Mesothelial cell of epicardium (in vitro differentiated cells): ENCODE measurements at regions not wholly inside any gene's neighbourhood (a gene's known extent, or its start where the extent isn't known, plus 50 kb on each side); places are given as distances from the start of the nearest gene placed in this dataset.

Experiments used
- DNase-seq, 2 experiments: peaks; one replicate each; pipeline ENCODE4 v3.0.0; 2021; ENCODE audit warnings: low spot score in 2 of 2; ENCODE audit not compliant: unreplicated experiment in 2 of 2
- H3K27ac Mint-ChIP-seq: 2 replicates; pipeline ENCODE4 v1.8.0; 2021; ENCODE audit warnings: mixed read lengths
- H3K27me3 Mint-ChIP-seq: 2 replicates; pipeline ENCODE4 v1.8.0; 2021; ENCODE audit warnings: low read depth, mixed read lengths
- H3K36me3 Mint-ChIP-seq: 2 replicates; pipeline ENCODE4 v1.8.0; 2021; ENCODE audit warnings: mixed read lengths
- H3K4me1 Mint-ChIP-seq: 2 replicates; pipeline ENCODE4 v1.8.0; 2021; ENCODE audit warnings: mixed read lengths
- H3K4me3 Mint-ChIP-seq: 2 replicates; pipeline ENCODE4 v1.8.0; 2021; ENCODE audit warnings: mild to moderate bottlenecking, moderate library complexity, mixed read lengths
- H3K9me3 Mint-ChIP-seq: 2 replicates; pipeline ENCODE4 v1.8.0; 2021; ENCODE audit warnings: mixed read lengths
- TF ChIP-seq, protein P1 (sequence below): fragments of 200-600 bp; sonication (generic); IDR thresholded peaks from one replicate; pipeline ENCODE4 v1.5.0; 2021; ENCODE audit warnings: antibody characterized with exemption; ENCODE audit not compliant: unreplicated experiment

DNA sequence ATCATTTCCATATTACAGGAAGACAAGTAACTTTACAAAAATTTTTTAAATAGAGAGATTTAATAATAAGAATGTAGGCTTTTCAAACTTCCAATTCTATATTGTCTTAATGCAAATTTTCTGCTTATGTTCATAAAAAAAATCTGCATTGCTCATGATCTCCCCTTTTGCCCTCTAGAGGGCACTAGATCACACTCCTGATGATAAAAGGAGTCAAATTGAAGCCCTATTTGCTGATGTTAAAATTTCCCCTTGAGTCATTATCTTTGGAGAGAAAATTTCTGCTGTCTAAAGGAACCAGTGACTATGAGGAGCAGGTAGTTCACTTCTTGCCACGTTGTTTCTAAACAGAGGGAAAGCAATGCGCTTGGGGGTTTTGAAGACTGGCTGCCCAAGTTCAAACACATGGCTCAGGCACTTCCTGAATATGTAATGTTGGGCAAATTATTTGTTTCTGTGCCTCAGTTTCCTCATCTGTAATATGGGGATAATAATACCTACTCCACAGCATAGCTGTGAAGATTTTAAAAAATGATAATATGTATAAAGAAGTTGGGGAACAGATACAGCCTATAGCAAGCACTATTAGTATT lies 874.2 kb downstream of the TFAP2A start:
- Mint-ChIP-seq H3K4me3 (no peak overlapping the region), H3K36me3 (no peaks in the 10 kb centered on the region), H3K9me3 (peaks cover 6% of the 10 kb centered on the region), H3K27ac (no peak overlapping the region), H3K27me3 (no peaks in the 10 kb centered on the region), H3K4me1 (peaks cover 3% of the 10 kb centered on the region)
- DNase-seq, result no peak
- TF ChIP-seq, protein P1, sequence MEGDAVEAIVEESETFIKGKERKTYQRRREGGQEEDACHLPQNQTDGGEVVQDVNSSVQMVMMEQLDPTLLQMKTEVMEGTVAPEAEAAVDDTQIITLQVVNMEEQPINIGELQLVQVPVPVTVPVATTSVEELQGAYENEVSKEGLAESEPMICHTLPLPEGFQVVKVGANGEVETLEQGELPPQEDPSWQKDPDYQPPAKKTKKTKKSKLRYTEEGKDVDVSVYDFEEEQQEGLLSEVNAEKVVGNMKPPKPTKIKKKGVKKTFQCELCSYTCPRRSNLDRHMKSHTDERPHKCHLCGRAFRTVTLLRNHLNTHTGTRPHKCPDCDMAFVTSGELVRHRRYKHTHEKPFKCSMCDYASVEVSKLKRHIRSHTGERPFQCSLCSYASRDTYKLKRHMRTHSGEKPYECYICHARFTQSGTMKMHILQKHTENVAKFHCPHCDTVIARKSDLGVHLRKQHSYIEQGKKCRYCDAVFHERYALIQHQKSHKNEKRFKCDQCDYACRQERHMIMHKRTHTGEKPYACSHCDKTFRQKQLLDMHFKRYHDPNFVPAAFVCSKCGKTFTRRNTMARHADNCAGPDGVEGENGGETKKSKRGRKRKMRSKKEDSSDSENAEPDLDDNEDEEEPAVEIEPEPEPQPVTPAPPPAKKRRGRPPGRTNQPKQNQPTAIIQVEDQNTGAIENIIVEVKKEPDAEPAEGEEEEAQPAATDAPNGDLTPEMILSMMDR, result peak; percentile 63

DNA sequence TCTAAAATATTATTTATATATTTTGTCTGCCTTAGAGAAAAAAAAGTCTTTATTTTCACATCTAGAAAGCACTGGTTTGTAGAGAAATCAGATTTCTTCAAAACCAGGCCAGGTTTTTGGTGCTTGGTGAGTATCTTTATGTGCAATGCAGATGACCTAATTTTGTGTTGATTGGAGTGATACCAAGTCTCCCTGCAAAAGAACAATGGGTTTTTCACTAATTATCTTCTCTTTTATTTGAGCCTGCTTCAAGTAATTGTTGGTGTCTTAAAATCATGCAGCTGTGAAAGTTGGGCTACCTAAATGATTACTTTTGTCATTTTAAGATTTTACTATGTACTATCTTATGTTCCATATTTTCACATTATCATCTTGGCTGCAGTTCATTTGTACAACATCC lies 874.7 kb downstream of the TFAP2A start:
- Mint-ChIP-seq H3K4me1 (peaks cover 3% of the 10 kb centered on the region), H3K27ac (no peak overlapping the region), H3K27me3 (no peaks in the 10 kb centered on the region), H3K9me3 (peaks cover 6% of the 10 kb centered on the region), H3K4me3 (no peak overlapping the region), H3K36me3 (no peaks in the 10 kb centered on the region)
- no peak for DNase-seq
- TF ChIP-seq, protein P1, result no peak

DNA sequence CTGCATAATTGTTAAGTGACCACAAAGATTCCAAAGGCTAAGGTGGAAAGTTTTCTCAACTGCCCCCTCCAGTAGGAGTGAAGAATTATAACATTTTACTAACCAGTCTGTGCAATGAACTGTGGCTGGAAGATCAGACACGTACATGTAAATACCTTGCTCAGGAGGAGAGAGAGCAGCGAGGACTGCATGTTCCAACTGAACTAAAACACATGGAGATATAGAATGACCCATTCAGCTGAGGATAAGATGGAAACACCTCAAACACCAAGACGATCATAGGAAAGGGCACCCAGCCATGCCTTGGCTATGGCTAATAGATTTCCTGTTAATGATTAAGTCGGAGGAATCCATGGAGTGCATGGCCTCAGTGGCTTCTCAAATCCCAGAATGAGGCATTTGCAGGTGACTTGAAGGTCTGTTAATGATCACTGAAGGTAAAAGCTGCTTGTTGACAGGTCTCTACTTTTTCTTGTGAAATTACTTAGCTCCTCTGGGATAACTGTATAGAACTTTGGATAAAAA lies 875.6 kb downstream of the TFAP2A start:
- Mint-ChIP-seq H3K9me3 (peaks cover 6% of the 10 kb centered on the region), H3K4me3 (no peak overlapping the region), H3K4me1 (peaks cover 3% of the 10 kb centered on the region), H3K36me3 (no peaks in the 10 kb centered on the region), H3K27me3 (no peaks in the 10 kb centered on the region), H3K27ac (no peak overlapping the region)
- DNase-seq, result no peak
- TF ChIP-seq, protein P1, result no peak

DNA sequence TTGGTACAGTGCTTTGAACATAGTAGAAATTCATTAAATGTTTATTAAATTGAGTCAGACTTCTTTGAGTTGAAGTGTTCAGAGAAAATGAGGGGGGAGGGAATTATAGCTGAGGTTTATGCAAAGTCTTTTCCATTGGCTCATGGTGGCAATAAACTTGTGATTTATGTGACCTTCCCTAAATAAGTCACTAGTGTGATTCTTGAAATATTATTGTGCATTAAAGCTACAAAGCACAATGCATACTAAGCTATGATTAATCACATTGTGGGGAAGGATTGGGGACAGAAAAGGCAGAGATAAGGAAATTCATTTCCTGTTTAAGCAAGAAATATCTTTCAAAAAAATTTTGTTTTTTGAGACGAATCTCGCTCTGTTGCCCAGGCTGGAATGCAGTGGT lies 877.5 kb downstream of the TFAP2A start:
- TF ChIP-seq, protein P1, result no peak
- Mint-ChIP-seq H3K4me1 (peaks cover 3% of the 10 kb centered on the region), H3K27me3 (no peaks in the 10 kb centered on the region), H3K4me3 (no peak overlapping the region), H3K36me3 (no peaks in the 10 kb centered on the region), H3K27ac (no peak overlapping the region), H3K9me3 (peaks cover 16% of the 10 kb centered on the region)
- DNase-seq, result no peak

DNA sequence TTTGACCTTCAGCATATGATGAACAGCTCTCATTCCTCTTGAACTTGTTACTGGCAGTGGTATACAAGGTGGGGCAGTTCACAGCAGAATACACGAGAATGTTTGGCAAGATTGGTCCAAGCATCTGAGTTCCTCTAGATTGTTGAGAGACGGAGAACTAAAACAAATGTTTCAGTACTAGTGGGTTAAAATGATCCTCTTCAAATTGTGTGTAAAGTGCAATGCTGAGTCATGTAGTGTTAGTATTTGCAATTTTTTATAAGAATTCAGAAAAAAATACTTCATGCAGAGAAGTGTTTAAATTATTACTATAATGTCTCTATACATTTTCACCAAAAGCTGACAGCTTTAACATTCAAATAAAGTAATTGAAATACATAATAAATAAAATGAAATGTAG lies 879.8 kb downstream of the TFAP2A start:
- Mint-ChIP-seq H3K27ac (no peak overlapping the region), H3K9me3 (peaks cover 24% of the 10 kb centered on the region)
- TF ChIP-seq, protein P1, result no peak

More for the DNA sequence above, 879.8 kb downstream of the TFAP2A start:
- DNase-seq, result no peak
- Mint-ChIP-seq H3K4me1 (peaks cover under 1% of the 10 kb centered on the region), H3K27me3 (no peaks in the 10 kb centered on the region), H3K4me3 (no peak overlapping the region), H3K36me3 (peaks cover 2% of the 10 kb centered on the region)
